A673 (cell line): ENCODE measurements at regions not wholly inside any gene's neighbourhood (a gene's known extent, or its start where the extent isn't known, plus 50 kb on each side); places are given as distances from the start of the nearest gene placed in this dataset.

Experiments
- BruUV-seq: library from RNA; stranded (reverse); fragments of 400-500 nt; replicated peaks from 2 replicates; lab custom pipeline; 2021; lab: Mats Ljungman, UMichigan
- CTCF ChIA-PET: fragments of 300-600 bp; sonication (Branson Sonifier 250); formaldehyde crosslinking; loops from one replicate; lab custom pipeline; 2022; ENCODE audit warnings: antibody characterized with exemption; lab: Charles Lee
- POLR2A ChIA-PET: fragments of 300-600 bp; sonication (Branson Sonifier 250); formaldehyde crosslinking; loops from one replicate; lab custom pipeline; 2022; ENCODE audit warnings: antibody characterized with exemption; ENCODE audit not compliant: low non-redundant PET; lab: Charles Lee
- DNase-seq: peaks from one replicate; pipeline ENCODE4 v3.0.0-alpha.2; 2015; ENCODE audit warnings: low spot score
- H3K27ac ChIP-seq: fragments of 200-600 bp; sonication (generic); 2 replicates; pipeline ENCODE4 v1.5.1; 2016; ENCODE audit warnings: mixed run types, low read depth, mild to moderate bottlenecking, mixed read lengths, antibody characterized with exemption, low read length; ENCODE audit not compliant: poor library complexity, severe bottlenecking
- H3K27me3 ChIP-seq: fragments of 200-600 bp; sonication (generic); replicated peaks from 2 replicates; pipeline ENCODE4 v1.6.1; 2017; ENCODE audit warnings: mixed run types, low read depth, mild to moderate bottlenecking, mixed read lengths, antibody characterized with exemption, low read length; ENCODE audit not compliant: insufficient read depth, poor library complexity
- H3K36me3 ChIP-seq: fragments of 200-600 bp; sonication (generic); 2 replicates; pipeline ENCODE4 v1.6.1; 2016; ENCODE audit warnings: mixed run types, mild to moderate bottlenecking, mixed read lengths, antibody characterized with exemption, low read length; ENCODE audit not compliant: insufficient read depth, poor library complexity, severe bottlenecking
- H3K4me1 ChIP-seq: fragments of 200-600 bp; sonication (generic); 2 replicates; pipeline ENCODE4 v1.6.1; 2017; ENCODE audit warnings: mixed run types, mild to moderate bottlenecking, mixed read lengths, antibody characterized with exemption, low read length; ENCODE audit not compliant: insufficient read depth, poor library complexity, severe bottlenecking
- H3K4me3 ChIP-seq: fragments of 200-600 bp; sonication (generic); 2 replicates; pipeline ENCODE4 v1.5.1; 2016; ENCODE audit warnings: low read depth, mixed run types, mild to moderate bottlenecking, mixed read lengths, low read length; ENCODE audit not compliant: poor library complexity, severe bottlenecking
- H3K9me3 ChIP-seq: fragments of 200-600 bp; sonication (generic); 2 replicates; pipeline ENCODE4 v1.6.1; 2016; ENCODE audit warnings: mixed run types, low read depth, mild to moderate bottlenecking, mixed read lengths, antibody characterized with exemption, low read length; ENCODE audit not compliant: poor library complexity, severe bottlenecking
- CTCF ChIP-seq: fragments of 300-800, 200-600 bp; sonication (generic); conservative IDR thresholded peaks from 2 replicates; pipeline ENCODE4 v1.5.1; 2017; ENCODE audit warnings: low read depth, mild to moderate bottlenecking, antibody characterized with exemption, low read length, moderate library complexity, mixed read lengths
- EZH2 ChIP-seq: fragments of 200-600 bp; sonication (generic); IDR thresholded peaks from 2 replicates; pipeline ENCODE4 v1.6.1; 2017; ENCODE audit warnings: borderline replicate concordance, low read depth, mild to moderate bottlenecking, mixed read lengths, antibody characterized with exemption, low read length; ENCODE audit not compliant: poor library complexity, severe bottlenecking
- intact Hi-C: fragments of 100-400 bp; cut with micrococcal nuclease; formaldehyde crosslinking; loops from one replicate; pipeline ENCODE4 v1.10.0; 2022; ENCODE audit not compliant: unreplicated experiment

DNA sequence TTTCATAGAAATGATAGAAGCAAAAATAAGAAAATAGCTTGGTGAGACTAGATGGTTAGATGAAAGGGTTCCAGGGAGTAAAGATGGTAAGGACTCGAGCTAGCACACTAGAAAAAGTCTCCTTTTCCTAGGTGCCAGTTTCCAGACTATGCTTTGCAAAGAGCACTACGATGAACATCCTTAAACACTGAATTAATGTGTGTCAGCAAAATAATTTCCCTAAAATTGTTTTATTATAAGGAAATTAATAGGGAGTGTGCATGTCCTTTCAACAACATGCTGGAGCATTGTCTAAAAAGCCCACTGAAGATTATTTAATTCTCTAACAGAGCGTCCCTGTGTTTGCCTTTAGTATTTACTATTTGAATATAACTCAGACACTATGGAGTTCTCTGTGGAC lies 107.4 kb upstream of the NDUFV2 start:
- Histone ChIP-seq H3K9me3 (no peaks in the 10 kb centered on the region), H3K27me3 (no peaks in the 10 kb centered on the region), H3K27ac (no peak overlapping the region), H3K4me3 (no peak overlapping the region), H3K4me1 (no peaks in the 10 kb centered on the region), H3K36me3 (no peaks in the 10 kb centered on the region)
- ChIA-PET POLR2A (no interaction called here), CTCF (no interaction called here)
- intact Hi-C loops: no loop called here
- BruUV-seq: no TSS peak
- DNase-seq: no peak
- TF ChIP-seq CTCF (no peak), EZH2 (no peak)

- intact Hi-C loops: no loop called here
- CTCF ChIA-PET: no interaction called here
- H3K4me3 ChIP-seq: no peak overlapping the region
- POLR2A ChIA-PET: no interaction called here
- no peaks in the 10 kb centered on the region for H3K4me1 ChIP-seq
- TF ChIP-seq CTCF (no peak), EZH2 (no peak)
- H3K36me3 ChIP-seq: no peaks in the 10 kb centered on the region
- BruUV-seq: no TSS peak
- no peaks in the 10 kb centered on the region for H3K9me3 ChIP-seq
- no peaks in the 10 kb centered on the region for H3K27me3 ChIP-seq
- DNase-seq: no peak
- H3K27ac ChIP-seq: no peak overlapping the region
Observed at GRCh38 chr18:8996771-8997432, 105.6 kb upstream of the NDUFV2 start.

DNA sequence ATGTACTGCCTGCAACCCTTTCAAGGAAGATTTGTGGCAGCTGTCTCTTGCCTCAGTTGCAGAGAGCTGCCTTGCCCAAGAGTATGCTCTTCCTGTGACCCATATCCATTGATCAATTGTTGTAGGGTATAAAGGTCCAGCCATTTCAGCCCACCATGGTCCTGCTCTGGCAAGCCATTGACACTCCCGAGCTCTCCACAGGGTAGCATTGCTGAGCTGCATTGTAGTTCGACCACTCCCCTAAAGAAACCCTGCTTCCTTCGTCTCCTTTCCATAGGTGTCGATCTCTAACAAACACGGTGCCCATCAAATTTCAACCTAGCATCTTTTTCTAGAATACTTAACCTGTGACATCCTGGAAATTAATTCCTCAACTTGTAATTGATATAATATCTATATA lies 104.9 kb upstream of the NDUFV2 start:
- Histone ChIP-seq H3K4me3 (no peak overlapping the region), H3K9me3 (no peaks in the 10 kb centered on the region), H3K36me3 (no peaks in the 10 kb centered on the region), H3K4me1 (no peaks in the 10 kb centered on the region), H3K27ac (no peak overlapping the region), H3K27me3 (no peaks in the 10 kb centered on the region)
- no peak for DNase-seq
- no peak for TF ChIP-seq CTCF
- no peak for TF ChIP-seq EZH2
- intact Hi-C loops: no loop called here
- ChIA-PET POLR2A (no interaction called here), CTCF (no interaction called here)
- BruUV-seq: no TSS peak
